ENCODE measurements at regions not wholly inside any gene's neighbourhood (a gene's known extent, or its start where the extent isn't known, plus 50 kb on each side); places are given as distances from the start of the nearest gene placed in this dataset.

DNA sequence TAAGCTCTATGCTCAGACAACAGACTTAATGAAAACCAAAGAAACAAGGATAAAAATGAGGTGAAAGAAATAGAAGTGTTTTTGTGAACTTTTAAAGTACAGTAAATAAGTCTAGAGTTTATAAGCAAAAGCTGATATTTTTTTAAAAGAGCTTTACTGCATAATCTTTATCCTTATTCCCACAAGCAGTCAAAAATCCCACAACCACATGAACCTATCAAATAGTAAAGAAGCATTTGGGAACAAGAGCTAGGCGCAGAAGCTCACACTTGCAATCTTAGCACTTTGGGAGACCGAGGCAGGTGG, 103.8 kb upstream of the TJP1 start:
- Histone ChIP-seq H3K9me3 (ENCODE audit: low read length) (no peaks in the 10 kb centered on the region), H3K4me3 (ENCODE audit: low read depth, low read length, poor library complexity, severe bottlenecking) (no peak overlapping the region), H3K4me1 (ENCODE audit: insufficient read depth, low read length, poor library complexity, severe bottlenecking) (no peaks in the 10 kb centered on the region), H3K79me2 (ENCODE audit: insufficient read depth, low read depth, low read length) (no peaks in the 10 kb centered on the region), H2AFZ (ENCODE audit: low read length) (no peak overlapping the region), H4K20me1 (ENCODE audit: insufficient read depth, low read length) (no peaks in the 10 kb centered on the region), H3K4me2 (ENCODE audit: low read length) (no peak overlapping the region), H3K36me3 (ENCODE audit: insufficient read depth, low read length) (no peaks in the 10 kb centered on the region), H3K9me2 (ENCODE audit: insufficient read depth, low read length) (no peaks in the 10 kb centered on the region), H3K27ac (ENCODE audit: low read depth, low read length, poor library complexity, severe bottlenecking) (no peak overlapping the region)
- intact Hi-C loops (cut with micrococcal nuclease; ENCODE audit: unreplicated experiment), result loop anchor here (2.0 kb wide), 1 partner anchor 177 kb away; no protein-coding TSS in a partner anchor
- no TSS peak for BruUV-seq (replicated peaks)
- POLR2A ChIA-PET, result interaction anchor here (0.8 to 0.9 kb wide), 2 partner anchors 54 to 178 kb away, joined by 4 read pairs; no protein-coding TSS in a partner anchor
- DNase-seq (ENCODE audit: low spot score), result no peak
- CTCF ChIA-PET (ENCODE audit: unreplicated experiment), result interaction anchor here (1.2 kb wide), 1 partner anchor 178 kb away, joined by 3 read pairs; no protein-coding TSS in a partner anchor
- TF ChIP-seq, protein P1, sequence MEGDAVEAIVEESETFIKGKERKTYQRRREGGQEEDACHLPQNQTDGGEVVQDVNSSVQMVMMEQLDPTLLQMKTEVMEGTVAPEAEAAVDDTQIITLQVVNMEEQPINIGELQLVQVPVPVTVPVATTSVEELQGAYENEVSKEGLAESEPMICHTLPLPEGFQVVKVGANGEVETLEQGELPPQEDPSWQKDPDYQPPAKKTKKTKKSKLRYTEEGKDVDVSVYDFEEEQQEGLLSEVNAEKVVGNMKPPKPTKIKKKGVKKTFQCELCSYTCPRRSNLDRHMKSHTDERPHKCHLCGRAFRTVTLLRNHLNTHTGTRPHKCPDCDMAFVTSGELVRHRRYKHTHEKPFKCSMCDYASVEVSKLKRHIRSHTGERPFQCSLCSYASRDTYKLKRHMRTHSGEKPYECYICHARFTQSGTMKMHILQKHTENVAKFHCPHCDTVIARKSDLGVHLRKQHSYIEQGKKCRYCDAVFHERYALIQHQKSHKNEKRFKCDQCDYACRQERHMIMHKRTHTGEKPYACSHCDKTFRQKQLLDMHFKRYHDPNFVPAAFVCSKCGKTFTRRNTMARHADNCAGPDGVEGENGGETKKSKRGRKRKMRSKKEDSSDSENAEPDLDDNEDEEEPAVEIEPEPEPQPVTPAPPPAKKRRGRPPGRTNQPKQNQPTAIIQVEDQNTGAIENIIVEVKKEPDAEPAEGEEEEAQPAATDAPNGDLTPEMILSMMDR (conservative IDR thresholded peaks at IDR 0.05; ENCODE audit: low read length), result peak; percentile 33; the same call in 1 of the 2 replicates
- no peak for TF ChIP-seq EZH2phosphoT487 (IDR thresholded peaks at IDR 0.05; ENCODE audit: borderline replicate concordance, low read depth, low read length)

DNA sequence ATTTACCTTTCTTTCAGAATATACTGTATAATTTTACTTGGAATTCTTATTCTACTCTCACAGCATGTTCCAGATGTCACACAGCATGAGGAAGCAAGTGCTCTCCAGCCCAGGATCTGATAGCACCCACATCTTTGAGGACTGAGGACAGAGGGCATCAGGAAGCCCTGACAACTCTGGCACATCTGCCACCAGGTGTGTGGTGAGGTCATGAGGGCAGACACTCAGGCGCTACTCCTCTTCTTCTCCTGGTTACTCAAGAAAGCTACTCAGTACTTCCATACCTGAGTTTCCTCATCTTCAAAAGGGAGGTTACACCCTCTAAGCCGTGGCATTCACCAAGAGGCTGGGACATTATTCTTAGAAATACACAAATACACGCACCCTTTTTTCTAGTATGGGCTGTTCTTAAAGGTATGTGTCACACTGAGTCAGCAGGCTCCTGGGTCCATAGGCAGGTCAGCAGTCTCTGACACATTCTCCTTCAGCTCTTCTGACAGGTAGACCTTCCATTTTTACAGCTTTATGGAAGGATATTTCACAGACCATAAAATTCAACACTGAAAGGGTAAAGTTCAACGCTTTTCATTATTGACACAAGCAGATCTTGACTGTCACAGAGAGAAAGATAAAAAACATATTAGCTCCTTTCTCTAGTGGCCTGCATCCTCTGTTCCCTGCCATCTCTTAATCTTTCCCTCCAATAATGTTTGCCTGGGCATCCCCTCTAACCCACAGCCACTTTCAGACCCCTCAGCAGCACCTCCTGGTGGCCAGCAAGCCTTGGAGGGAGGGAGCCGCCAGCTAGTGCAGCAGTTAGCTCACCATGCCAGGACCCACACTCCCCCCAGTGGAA, 103.2 kb upstream of the TJP1 start:
- Histone ChIP-seq H3K27ac (ENCODE audit: low read depth, low read length, poor library complexity, severe bottlenecking) (no peak overlapping the region), H3K4me1 (ENCODE audit: insufficient read depth, low read length, poor library complexity, severe bottlenecking) (no peaks in the 10 kb centered on the region), H3K4me2 (ENCODE audit: low read length) (no peak overlapping the region), H3K36me3 (ENCODE audit: insufficient read depth, low read length) (no peaks in the 10 kb centered on the region), H3K9me3 (ENCODE audit: low read length) (no peaks in the 10 kb centered on the region), H2AFZ (ENCODE audit: low read length) (no peak overlapping the region), H3K79me2 (ENCODE audit: insufficient read depth, low read depth, low read length) (no peaks in the 10 kb centered on the region), H3K4me3 (ENCODE audit: low read depth, low read length, poor library complexity, severe bottlenecking) (no peak overlapping the region), H3K9me2 (ENCODE audit: insufficient read depth, low read length) (no peaks in the 10 kb centered on the region), H4K20me1 (ENCODE audit: insufficient read depth, low read length) (no peaks in the 10 kb centered on the region)
- CTCF ChIA-PET (ENCODE audit: unreplicated experiment), result interaction anchor here (1.2 kb wide), 1 partner anchor 178 kb away, joined by 3 read pairs; no protein-coding TSS in a partner anchor
- intact Hi-C loops (cut with micrococcal nuclease; ENCODE audit: unreplicated experiment), result loop anchor here (2.0 kb wide), 1 partner anchor 177 kb away; no protein-coding TSS in a partner anchor
- DNase-seq (ENCODE audit: low spot score), result peak; percentile 41
- POLR2A ChIA-PET, result interaction anchor here (0.8 to 0.9 kb wide), 2 partner anchors 53 to 178 kb away, joined by 4 read pairs; no protein-coding TSS in a partner anchor
- TF ChIP-seq, protein P1 (conservative IDR thresholded peaks at IDR 0.05; ENCODE audit: low read length), result peak; percentile 88
- TF ChIP-seq EZH2phosphoT487 (IDR thresholded peaks at IDR 0.05; ENCODE audit: borderline replicate concordance, low read depth, low read length), result no peak
- BruUV-seq (replicated peaks), result no TSS peak

DNA sequence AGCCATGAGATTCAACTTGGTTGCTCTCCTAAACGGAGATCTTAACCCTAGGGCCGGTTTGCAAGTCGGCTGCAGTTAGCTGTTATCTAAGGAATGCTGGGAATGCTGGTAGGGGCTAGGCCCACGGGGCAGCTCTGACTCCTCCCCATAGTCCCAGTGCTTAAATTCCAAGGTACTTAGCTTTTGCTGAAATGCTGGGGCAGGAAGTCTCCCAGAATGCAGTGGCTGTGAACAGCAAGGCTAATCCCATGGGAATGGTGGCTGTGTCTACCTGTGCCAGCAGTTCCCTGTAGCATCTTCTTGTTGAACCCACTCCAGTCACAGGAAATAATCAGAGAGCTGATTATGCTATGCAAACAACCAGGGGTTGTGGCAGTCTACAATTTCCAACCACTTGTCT, 102.5 kb upstream of the TJP1 start:
- intact Hi-C loops (cut with micrococcal nuclease; ENCODE audit: unreplicated experiment), result no loop called here
- no peak overlapping the region for H2AFZ ChIP-seq (ENCODE audit: low read length)
- H3K4me2 ChIP-seq (ENCODE audit: low read length), result no peak overlapping the region
- no peak for DNase-seq (ENCODE audit: low spot score)
- H3K4me1 ChIP-seq (ENCODE audit: insufficient read depth, low read length, poor library complexity, severe bottlenecking), result no peaks in the 10 kb centered on the region
- TF ChIP-seq EZH2phosphoT487 (IDR thresholded peaks at IDR 0.05; ENCODE audit: borderline replicate concordance, low read depth, low read length), result no peak
- TF ChIP-seq, protein P1 (conservative IDR thresholded peaks at IDR 0.05; ENCODE audit: low read length), result no peak
- no peak overlapping the region for H3K27ac ChIP-seq (ENCODE audit: low read depth, low read length, poor library complexity, severe bottlenecking)
- H4K20me1 ChIP-seq (ENCODE audit: insufficient read depth, low read length), result no peaks in the 10 kb centered on the region
- H3K9me2 ChIP-seq (ENCODE audit: insufficient read depth, low read length), result no peaks in the 10 kb centered on the region
- no TSS peak for BruUV-seq (replicated peaks)
- CTCF ChIA-PET (ENCODE audit: unreplicated experiment), result no interaction called here
- POLR2A ChIA-PET, result no interaction called here
- no peak overlapping the region for H3K4me3 ChIP-seq (ENCODE audit: low read depth, low read length, poor library complexity, severe bottlenecking)
- H3K79me2 ChIP-seq (ENCODE audit: insufficient read depth, low read depth, low read length), result no peaks in the 10 kb centered on the region
- no peaks in the 10 kb centered on the region for H3K9me3 ChIP-seq (ENCODE audit: low read length)
- H3K36me3 ChIP-seq (ENCODE audit: insufficient read depth, low read length), result no peaks in the 10 kb centered on the region
